ENCODE measurements at regions not wholly inside any gene's neighbourhood (a gene's known extent, or its start where the extent isn't known, plus 50 kb on each side); places are given as distances from the start of the nearest gene placed in this dataset.
"Not testable (repeated sequence)": the region's sequence is repeated elsewhere in the genome, so short reads cannot be mapped to it uniquely, and the experiment has no call there.

- DNase-seq, result no peak
These were observed 231.7 kb downstream of the ZNF621 start for GRCh38 chr3:40756500-40756899.

- not testable (repeated sequence) for DNase-seq
These were observed 238.0 kb downstream of the ZNF621 start for GRCh38 chr3:40762771-40763170.

GRCh38 chr3:40763807-40764206, 239.0 kb downstream of the ZNF621 start:
- DNase-seq, result no peak

- no peak for DNase-seq
These were observed 240.0 kb downstream of the ZNF621 start for GRCh38 chr3:40764747-40765146.

- no peak for DNase-seq
These were observed 241.1 kb downstream of the ZNF621 start for GRCh38 chr3:40765884-40766283.

GRCh38 chr3:40766396-40766795, 241.6 kb downstream of the ZNF621 start:
- no peak for DNase-seq

GRCh38 chr3:40768046-40768445, 243.3 kb downstream of the ZNF621 start:
- DNase-seq, result no peak

- DNase-seq, result no peak
These were observed 243.8 kb downstream of the ZNF621 start for GRCh38 chr3:40768536-40768935.

- DNase-seq, result no peak
These were observed 245.3 kb downstream of the ZNF621 start for GRCh38 chr3:40770061-40770460.

GRCh38 chr3:40771112-40771511, 246.4 kb downstream of the ZNF621 start:
- DNase-seq, result no peak

GRCh38 chr3:40779039-40779438, 254.3 kb downstream of the ZNF621 start:
- no peak for DNase-seq

GRCh38 chr3:40780291-40780924, 255.6 kb downstream of the ZNF621 start:
- DNase-seq, result no peak

- no peak for DNase-seq
These were observed 256.2 kb downstream of the ZNF621 start for GRCh38 chr3:40780925-40781406.

- DNase-seq, result no peak
These were observed 257.5 kb downstream of the ZNF621 start for GRCh38 chr3:40782111-40782721.

- DNase-seq, result no peak
These were observed 266.0 kb downstream of the ZNF621 start for GRCh38 chr3:40790746-40791145.

GRCh38 chr3:40793730-40794129, 269.0 kb downstream of the ZNF621 start:
- no peak for DNase-seq

- DNase-seq, result no peak
These were observed 275.6 kb downstream of the ZNF621 start for GRCh38 chr3:40800343-40800742.

GRCh38 chr3:40801284-40801741, 276.6 kb downstream of the ZNF621 start:
- DNase-seq, result no peak

GRCh38 chr3:40803311-40803710, 278.6 kb downstream of the ZNF621 start:
- DNase-seq, result no peak

GRCh38 chr3:40805456-40805855, 280.7 kb downstream of the ZNF621 start:
- no peak for DNase-seq

GRCh38 chr3:40810813-40811212, 286.1 kb downstream of the ZNF621 start:
- no peak for DNase-seq

- DNase-seq, result no peak
These were observed 292.3 kb downstream of the ZNF621 start for GRCh38 chr3:40817017-40817416.

- no peak for DNase-seq
These were observed 296.6 kb downstream of the ZNF621 start for GRCh38 chr3:40821315-40821714.

GRCh38 chr3:40827226-40827625, 302.5 kb downstream of the ZNF621 start:
- DNase-seq, result no peak
